ENCODE measurements at regions not wholly inside any gene's neighbourhood (a gene's known extent, or its start where the extent isn't known, plus 50 kb on each side); places are given as distances from the start of the nearest gene placed in this dataset.
"Not testable (repeated sequence)": the region's sequence is repeated elsewhere in the genome, so short reads cannot be mapped to it uniquely, and the experiment has no call there.

- intact Hi-C loops (cut with DNase I): no loop called here
- ATAC-seq (ENCODE audit: poor library complexity) (no peak), DNase-seq (no peak)
Observed at GRCh38 chr5:92662741-92663140, 918.3 kb downstream of the NR2F1-AS1 start.

DNA sequence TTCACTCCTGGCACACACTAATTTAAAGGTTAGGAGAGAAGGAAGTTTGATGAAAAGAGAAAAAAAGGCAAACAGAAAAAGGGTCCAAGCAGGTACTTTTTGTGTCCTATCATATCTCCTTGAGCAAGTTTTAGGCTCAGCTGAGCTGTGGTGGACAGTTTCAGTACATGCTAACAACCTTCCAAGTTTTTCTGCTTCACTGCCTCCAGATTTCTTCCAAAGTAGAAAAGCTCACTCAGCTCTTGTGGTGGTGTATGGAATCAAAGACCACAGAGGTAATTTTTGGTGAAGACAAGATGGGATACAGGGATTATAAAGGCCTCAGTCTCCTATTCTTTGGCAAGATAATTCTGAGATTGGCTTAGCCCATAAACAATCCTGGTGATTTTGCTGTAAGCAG lies 921.8 kb downstream of the NR2F1-AS1 start:
- no peak for ATAC-seq (ENCODE audit: poor library complexity)
- DNase-seq: no peak
- intact Hi-C loops (cut with DNase I): no loop called here

- intact Hi-C loops (cut with DNase I); DNase-seq: not testable (repeated sequence)
Observed at GRCh38 chr5:92654601-92655000, 926.4 kb downstream of the NR2F1-AS1 start.

DNA sequence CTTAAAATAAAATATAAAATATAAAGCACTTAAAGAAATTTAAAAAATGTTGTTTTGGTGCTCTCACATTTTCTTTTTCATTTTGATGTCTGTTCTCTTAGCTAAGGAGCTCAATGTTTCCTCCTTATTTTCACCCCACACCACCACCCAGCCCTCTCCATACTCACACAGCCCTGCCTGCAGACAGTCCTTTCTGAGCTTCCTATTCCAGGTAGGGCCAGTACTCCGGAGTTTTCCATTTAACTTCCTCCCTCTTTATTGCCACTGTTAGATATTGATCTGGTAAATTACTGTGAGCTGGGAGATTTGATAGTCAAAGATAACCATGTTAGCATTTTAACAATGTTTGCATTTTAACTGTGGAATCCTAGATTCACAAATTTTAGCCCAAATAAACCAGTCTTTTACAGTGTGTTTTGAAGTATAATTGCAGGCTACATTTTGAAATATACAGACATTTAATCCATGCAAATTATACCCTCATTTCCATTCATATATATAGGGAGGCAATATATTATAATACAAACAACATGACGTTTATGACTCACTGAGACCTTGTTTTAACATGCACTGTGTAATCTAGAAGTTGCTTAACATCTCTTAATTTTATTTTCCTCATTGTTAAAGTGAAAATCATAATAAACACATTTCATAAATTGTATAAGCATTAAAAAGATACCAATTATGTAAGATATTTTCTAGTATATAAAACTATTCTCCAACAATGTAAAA lies 927.1 kb downstream of the NR2F1-AS1 start:
- no peak for DNase-seq
- no peak for ATAC-seq (ENCODE audit: poor library complexity)
- intact Hi-C loops (cut with DNase I): no loop called here

More at GRCh38 chr5:92654601-92655000, 926.4 kb downstream of the NR2F1-AS1 start:
- not testable (repeated sequence) for ATAC-seq (ENCODE audit: poor library complexity)

GRCh38 chr5:92652756-92653155 lies 928.3 kb downstream of the NR2F1-AS1 start:
- DNase-seq: no peak
- intact Hi-C loops (cut with DNase I): no loop called here
- no peak for ATAC-seq (ENCODE audit: poor library complexity)

DNA sequence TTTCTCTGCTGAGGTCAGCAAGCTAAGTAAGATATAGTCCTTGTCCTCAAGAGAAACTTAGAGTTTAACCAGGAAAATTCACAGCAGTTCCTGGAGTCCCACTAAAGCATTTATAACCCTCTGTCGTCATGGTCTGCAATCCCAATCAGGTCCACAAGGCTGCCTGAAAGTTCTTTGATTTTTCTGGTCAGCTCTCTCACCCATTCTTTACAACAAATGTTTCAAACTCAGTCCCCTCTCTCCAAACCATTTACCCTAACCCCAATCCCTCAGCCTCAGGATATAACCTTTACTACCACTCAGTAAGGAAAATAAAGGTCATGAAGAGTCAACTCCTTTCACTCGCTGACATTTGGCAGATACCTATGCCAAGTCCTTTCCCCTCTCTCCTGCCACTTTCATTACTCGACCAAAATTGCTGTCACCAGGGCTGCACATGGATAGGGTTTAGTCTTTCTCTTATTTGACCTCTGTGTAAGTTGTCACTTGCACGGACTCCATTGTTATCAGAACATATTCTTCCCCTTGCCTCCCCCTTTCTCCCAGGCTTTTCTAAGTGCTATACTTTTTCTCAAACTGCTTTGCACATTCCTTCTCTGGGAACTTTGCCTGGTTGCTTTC lies 936.6 kb downstream of the NR2F1-AS1 start:
- intact Hi-C loops (cut with DNase I): no loop called here
- no peak for DNase-seq
- ATAC-seq (ENCODE audit: poor library complexity): peak; percentile 76

DNA sequence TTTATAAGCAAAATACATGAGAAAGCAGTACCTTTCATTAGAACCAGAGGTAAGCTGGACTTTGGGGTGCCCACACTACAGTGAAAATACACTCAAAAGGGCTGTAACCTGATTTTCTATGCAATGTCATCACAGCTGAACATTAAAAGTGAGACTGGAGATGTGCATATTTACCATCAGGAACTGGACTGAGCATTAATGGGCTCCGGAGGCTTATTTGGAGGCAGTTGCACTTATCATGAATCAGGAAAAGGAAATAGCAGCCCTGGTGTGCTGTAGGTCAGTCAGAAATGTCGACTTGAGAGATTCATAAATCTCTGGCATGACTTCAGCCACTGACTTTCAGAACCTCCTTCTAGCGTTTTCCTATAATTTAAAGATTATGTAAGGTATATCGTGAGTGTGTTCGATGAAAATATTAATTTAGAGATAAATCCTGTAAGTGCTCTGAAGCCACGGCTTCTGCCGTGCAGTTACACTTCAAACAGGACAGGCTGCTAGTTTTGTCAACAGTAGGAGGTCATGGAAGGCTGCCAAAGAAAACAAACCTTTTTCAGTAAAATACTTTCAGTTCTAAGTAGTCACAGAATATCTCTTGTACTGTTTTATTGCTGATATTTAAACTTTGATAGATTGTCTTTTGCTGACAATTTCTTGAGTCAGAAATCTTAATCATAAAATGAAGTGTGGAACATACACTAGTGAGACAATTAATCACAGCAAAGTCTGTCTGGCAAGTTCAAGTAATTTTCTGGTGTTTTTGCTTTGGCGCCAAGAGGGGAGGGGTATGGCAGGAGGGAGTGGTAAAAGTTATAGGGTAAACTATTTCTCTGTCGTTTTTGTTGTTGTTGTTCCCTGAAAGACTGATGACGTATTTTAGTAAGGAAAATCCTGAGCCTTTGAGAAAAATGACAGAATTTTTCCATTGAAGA lies 939.7 kb downstream of the NR2F1-AS1 start:
- peak; percentile 65 for ATAC-seq (ENCODE audit: poor library complexity)
- intact Hi-C loops (cut with DNase I): no loop called here

DNA sequence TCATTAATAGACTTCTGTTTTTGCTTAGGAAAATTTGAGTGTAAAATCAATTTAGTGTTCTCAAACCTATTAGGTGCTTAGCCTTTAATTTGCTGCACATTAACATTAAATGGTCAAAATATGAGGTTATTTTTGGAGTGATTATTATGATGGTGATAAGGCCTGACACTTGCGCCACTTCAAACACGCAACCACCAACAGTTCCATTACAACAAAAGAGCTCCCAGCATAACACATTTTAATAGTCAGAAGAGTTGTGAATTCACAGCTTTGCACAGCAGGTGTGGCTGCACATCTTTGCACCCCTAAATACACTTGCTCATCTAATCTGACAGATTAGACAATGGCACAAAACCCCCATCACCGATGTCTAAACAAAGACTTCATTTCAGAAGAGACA lies 940.7 kb downstream of the NR2F1-AS1 start:
- intact Hi-C loops (cut with DNase I): no loop called here
- ATAC-seq (ENCODE audit: poor library complexity) (no peak), DNase-seq (no peak)

More for the DNA sequence above, 939.7 kb downstream of the NR2F1-AS1 start:
- peak; percentile 36 for DNase-seq

DNA sequence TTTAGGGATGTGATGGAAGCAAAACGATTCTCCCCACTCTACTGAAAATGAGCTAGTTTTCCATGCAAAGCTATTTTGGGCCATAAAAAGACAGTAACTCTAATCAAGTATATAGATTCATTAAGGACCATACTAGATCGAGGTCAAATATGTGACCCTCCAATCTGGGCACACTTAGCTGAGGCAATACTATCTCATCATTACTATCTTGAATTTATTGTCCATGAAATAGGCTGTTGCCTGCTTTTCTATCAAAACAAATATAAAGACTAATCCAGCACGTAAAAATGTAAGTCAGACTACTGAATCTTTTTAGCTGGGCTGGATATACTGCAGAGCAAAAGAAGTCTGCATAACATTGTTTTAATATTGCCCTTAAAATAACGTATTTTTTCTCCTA lies 943.1 kb downstream of the NR2F1-AS1 start:
- no peak for DNase-seq
- no peak for ATAC-seq (ENCODE audit: poor library complexity)
- intact Hi-C loops (cut with DNase I): no loop called here

- intact Hi-C loops (cut with DNase I): no loop called here
- no peak for ATAC-seq (ENCODE audit: poor library complexity)
- DNase-seq: no peak
Observed at GRCh38 chr5:92637247-92637646, 943.8 kb downstream of the NR2F1-AS1 start.

GRCh38 chr5:92635001-92635461 lies 946.0 kb downstream of the NR2F1-AS1 start:
- intact Hi-C loops (cut with DNase I): no loop called here
- no peak for DNase-seq
- no peak for ATAC-seq (ENCODE audit: poor library complexity)

GRCh38 chr5:92633875-92634487 lies 947.0 kb downstream of the NR2F1-AS1 start:
- DNase-seq: no peak
- intact Hi-C loops (cut with DNase I): no loop called here
- ATAC-seq (ENCODE audit: poor library complexity): no peak

DNA sequence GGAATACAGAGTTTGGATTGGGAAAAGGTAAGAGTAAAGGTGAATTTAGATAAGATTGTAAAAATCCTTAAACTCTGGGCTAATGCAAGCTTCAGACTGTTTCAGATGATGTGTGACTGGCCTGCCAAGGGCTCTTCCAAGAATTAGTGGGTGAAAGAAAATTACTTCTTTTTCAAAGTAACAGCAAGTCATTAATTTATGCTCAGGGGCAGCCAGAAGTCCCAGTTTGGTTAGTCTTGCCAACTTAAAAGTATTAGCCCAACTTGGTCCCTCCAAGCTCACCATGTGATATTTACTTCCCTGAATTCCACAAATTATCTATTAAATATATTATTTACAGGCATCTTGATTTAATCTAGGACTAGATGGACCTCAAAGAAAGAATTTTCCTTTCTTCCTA lies 947.8 kb downstream of the NR2F1-AS1 start:
- ATAC-seq (ENCODE audit: poor library complexity): no peak
- no peak for DNase-seq
- intact Hi-C loops (cut with DNase I): no loop called here

GRCh38 chr5:92631237-92631701 lies 949.8 kb downstream of the NR2F1-AS1 start:
- intact Hi-C loops (cut with DNase I); ATAC-seq (ENCODE audit: poor library complexity): not testable (repeated sequence)
- DNase-seq: peak; percentile 22

GRCh38 chr5:92629574-92629973 lies 951.4 kb downstream of the NR2F1-AS1 start:
- ATAC-seq (ENCODE audit: poor library complexity) (no peak), DNase-seq (no peak)
- intact Hi-C loops (cut with DNase I): no loop called here

DNA sequence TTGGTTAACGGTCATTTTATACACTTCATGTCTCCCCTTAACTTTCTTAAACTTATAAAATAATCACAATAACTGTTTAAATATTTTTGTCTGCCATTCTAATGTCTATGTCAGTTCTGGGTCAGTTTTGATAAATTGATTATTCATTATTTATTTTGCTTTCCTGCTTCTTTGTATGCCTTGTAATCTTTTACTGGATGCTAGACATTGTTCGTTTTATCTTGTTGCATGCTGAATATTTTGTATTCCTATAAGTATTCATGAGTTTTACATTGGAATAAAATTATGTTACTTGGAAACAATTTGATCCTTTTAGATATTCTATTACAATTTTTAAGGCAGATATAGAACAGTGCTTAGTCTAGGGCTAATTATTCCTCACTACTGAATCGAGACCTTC lies 952.0 kb downstream of the NR2F1-AS1 start:
- intact Hi-C loops (cut with DNase I): no loop called here
- ATAC-seq (ENCODE audit: poor library complexity) (no peak), DNase-seq (no peak)

DNA sequence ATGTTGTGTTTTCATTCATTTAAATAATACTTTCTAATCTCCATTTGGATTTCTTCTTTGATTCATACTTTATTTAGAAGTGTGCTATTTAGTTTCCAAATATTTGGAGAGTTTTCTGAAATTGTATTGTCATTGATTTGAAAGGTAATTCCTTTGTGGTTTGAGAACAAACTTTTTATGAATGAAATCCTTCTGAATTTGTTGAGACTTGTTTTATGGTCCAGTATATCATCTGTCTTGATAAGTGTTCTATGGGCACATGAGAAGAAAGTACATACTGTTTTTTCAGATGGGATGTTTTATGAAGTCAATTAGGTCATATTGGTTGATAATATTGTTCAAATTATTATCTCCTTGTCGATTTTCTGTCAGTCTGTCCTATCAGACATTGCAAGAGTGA lies 953.8 kb downstream of the NR2F1-AS1 start:
- ATAC-seq (ENCODE audit: poor library complexity): no peak
- intact Hi-C loops (cut with DNase I): no loop called here

DNA sequence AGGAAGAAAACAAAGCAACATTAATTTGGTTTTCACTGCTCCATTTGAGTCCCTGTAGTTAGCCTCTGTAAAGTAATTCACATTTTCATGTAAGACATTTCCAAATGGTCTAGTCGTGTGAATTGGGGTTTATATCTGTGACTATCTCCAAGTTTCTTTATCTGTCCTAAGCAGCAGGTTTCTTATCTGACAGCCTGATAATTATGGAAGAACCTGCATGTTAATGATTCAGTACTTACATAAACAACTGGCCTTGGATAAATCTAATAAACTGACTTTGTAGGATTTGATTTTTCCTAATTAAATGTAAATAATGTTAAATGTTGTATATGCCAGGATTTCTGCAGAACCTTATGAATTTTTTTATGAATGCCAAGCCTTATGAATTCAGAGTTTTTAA lies 964.9 kb downstream of the NR2F1-AS1 start:
- intact Hi-C loops (cut with DNase I): no loop called here
- ATAC-seq (ENCODE audit: poor library complexity): no peak
- DNase-seq: no peak

More for the DNA sequence above, 953.8 kb downstream of the NR2F1-AS1 start:
- DNase-seq: no peak

- ATAC-seq (ENCODE audit: poor library complexity): no peak
- DNase-seq: no peak
- intact Hi-C loops (cut with DNase I): no loop called here
Observed at GRCh38 chr5:92613546-92613945, 967.5 kb downstream of the NR2F1-AS1 start.
